Prostate gland (tissue), 2 donors: ENCODE measurements at regions not wholly inside any gene's neighbourhood (a gene's known extent, or its start where the extent isn't known, plus 50 kb on each side); places are given as distances from the start of the nearest gene placed in this dataset.

Source experiments
- DNase-seq: peaks from one replicate; pipeline ENCODE4 v3.0.0-alpha.2; 2019; ENCODE audit warnings: low spot score
- H3K27ac ChIP-seq, 2 donors: fragments of 200-600 bp; sonication (generic); 2 replicates each; pipeline ENCODE4 v1.5.1; 2017 to 2019
- H3K27me3 ChIP-seq: fragments of 200-600 bp; sonication (generic); replicated peaks from 2 replicates; pipeline ENCODE4 v1.5.1; 2019; ENCODE audit not compliant: insufficient read depth
- H3K36me3 ChIP-seq, 2 donors: fragments of 200-600 bp; sonication (generic); 1 replicate in 1 of 2; 2 replicates in 1 of 2; pipeline versions ENCODE4 v1.5.1 to v1.8.1; 2017 to 2019
- H3K4me1 ChIP-seq: fragments of 200-600 bp; sonication (generic); replicated peaks from 2 replicates; pipeline ENCODE4 v1.5.1; 2019
- H3K4me3 ChIP-seq, 2 donors: fragments of 200-600 bp; sonication (generic); 2 replicates each; pipeline ENCODE4 v1.5.1; 2017 to 2019
- H3K9me3 ChIP-seq: fragments of 200-600 bp; sonication (generic); 2 replicates; pipeline ENCODE4 v1.5.1; 2017
- CTCF ChIP-seq, 4 experiments: fragments of 200-600 bp in 2 of 4; fragments of 450-650 bp in 2 of 4; sonication (generic) in 2 of 4; IDR thresholded peaks; 1 replicate in 3 of 4; 2 replicates in 1 of 4; pipeline ENCODE4 v1.5.1; 2016 to 2019; ENCODE audit warnings: antibody characterized with exemption in 4 of 4, mild to moderate bottlenecking in 2 of 4, moderate library complexity in 2 of 4
- POLR2A ChIP-seq: fragments of 450-650 bp; IDR thresholded peaks from one replicate; pipeline ENCODE4 v1.6.1; 2016; ENCODE audit warnings: antibody characterized with exemption, mild to moderate bottlenecking
- POLR2AphosphoS5 ChIP-seq: sonication (generic); formaldehyde crosslinking; IDR thresholded peaks from one replicate; pipeline ENCODE4 v1.6.1; 2017; ENCODE audit warnings: antibody characterized with exemption
- WGBS: methylation state at CpG from one replicate; pipeline ENCODE4 v1.1.5; 2018; 5-methylcytosine and 5-hydroxymethylcytosine counted together
- intact Hi-C: fragments of 100-400 bp; cut with DNase I; formaldehyde crosslinking; loops from one replicate; pipeline ENCODE4 v1.14.2; 2022

- no peak overlapping the region for H3K27ac ChIP-seq
- WGBS: 28% methylated on average over 2 of the region's 2 CpGs
- H3K4me3 ChIP-seq: no peak overlapping the region
- H3K36me3 ChIP-seq: no peaks in the 10 kb centered on the region
- TF ChIP-seq CTCF (IDR thresholded peaks at IDR 0.05) (no peak), POLR2AphosphoS5 (no peak)
- H3K4me1 ChIP-seq: no peaks in the 10 kb centered on the region
- no peak for DNase-seq
- no peaks in the 10 kb centered on the region for H3K9me3 ChIP-seq
- H3K27me3 ChIP-seq: no peaks in the 10 kb centered on the region
- intact Hi-C loops: no loop called here
Observed at GRCh38 chr1:189774721-189775287, 702.9 kb downstream of the BRINP3 start.

- TF ChIP-seq POLR2AphosphoS5: no peak
- no peak for TF ChIP-seq CTCF (IDR thresholded peaks at IDR 0.05)
- TF ChIP-seq POLR2A: no peak
- Histone ChIP-seq H3K4me1 (no peaks in the 10 kb centered on the region), H3K36me3 (no peaks in the 10 kb centered on the region), H3K4me3 (no peak overlapping the region), H3K9me3 (no peaks in the 10 kb centered on the region), H3K27me3 (no peaks in the 10 kb centered on the region), H3K27ac (no peak overlapping the region)
- DNase-seq: no peak
- WGBS: 39% methylated on average over 1 of the region's 1 CpG
- intact Hi-C loops: no loop called here
Observed at GRCh38 chr1:189775343-189775742, 702.3 kb downstream of the BRINP3 start.

- TF ChIP-seq POLR2AphosphoS5: no peak
- no peak for TF ChIP-seq POLR2A
- no peak for TF ChIP-seq CTCF (IDR thresholded peaks at IDR 0.05)
- Histone ChIP-seq H3K9me3 (no peaks in the 10 kb centered on the region), H3K36me3 (no peaks in the 10 kb centered on the region), H3K4me3 (no peak overlapping the region), H3K4me1 (no peaks in the 10 kb centered on the region), H3K27me3 (no peaks in the 10 kb centered on the region), H3K27ac (no peak overlapping the region)
- no peak for DNase-seq
- intact Hi-C loops: no loop called here
- 90% methylated on average over 1 of the region's 1 CpG for WGBS
Observed at GRCh38 chr1:189779034-189779433, 698.6 kb downstream of the BRINP3 start.

GRCh38 chr1:189782295-189782694 lies 695.4 kb downstream of the BRINP3 start:
- TF ChIP-seq POLR2A (no peak), CTCF (IDR thresholded peaks at IDR 0.05) (no peak), POLR2AphosphoS5 (no peak)
- no peak for DNase-seq
- Histone ChIP-seq H3K9me3 (no peaks in the 10 kb centered on the region), H3K4me1 (no peaks in the 10 kb centered on the region), H3K36me3 (no peaks in the 10 kb centered on the region), H3K27me3 (no peaks in the 10 kb centered on the region), H3K4me3 (no peak overlapping the region), H3K27ac (no peak overlapping the region)
- intact Hi-C loops: no loop called here
- WGBS: 71% methylated on average over 2 of the region's 2 CpGs

- Histone ChIP-seq H3K4me3 (no peak overlapping the region), H3K4me1 (no peaks in the 10 kb centered on the region), H3K9me3 (no peaks in the 10 kb centered on the region), H3K27ac (no peak overlapping the region), H3K27me3 (no peaks in the 10 kb centered on the region), H3K36me3 (no peaks in the 10 kb centered on the region)
- WGBS: 57% methylated on average over 2 of the region's 2 CpGs
- no peak for DNase-seq
- TF ChIP-seq POLR2AphosphoS5: no peak
- intact Hi-C loops: no loop called here
Observed at GRCh38 chr1:189783456-189783855, 694.2 kb downstream of the BRINP3 start.
